ENCODE measurements at regions not wholly inside any gene's neighbourhood (a gene's known extent, or its start where the extent isn't known, plus 50 kb on each side); places are given as distances from the start of the nearest gene placed in this dataset.
A peak's percentile ranks its signal among the peaks of the same experiment; 100 is the strongest.

- no peak for DNase-seq
- TF ChIP-seq CTCF (IDR thresholded peaks at IDR 0.05), result no peak
- Histone ChIP-seq H3K36me3 (no peaks in the 10 kb centered on the region), H3K9me3 (no peaks in the 10 kb centered on the region), H3K4me1 (no peaks in the 10 kb centered on the region), H3K4me3 (no peak overlapping the region), H3K27ac (no peak overlapping the region), H3K27me3 (peaks cover 0 to 57% of the 10 kb centered on the region in 2 donors)
- intact Hi-C loops (cut with DNase I; ENCODE audit: low total_unique reads), result no loop called here
These were observed 161.2 kb upstream of the MYL2 start for GRCh38 chr12:111081600-111081999.

- intact Hi-C loops (cut with DNase I; ENCODE audit: low total_unique reads), result no loop called here
These were observed 158.4 kb upstream of the MYL2 start for GRCh38 chr12:111078731-111079130.

GRCh38 chr12:111076611-111077451 is 156.5 kb upstream of the MYL2 start:
- DNase-seq, result no peak
- intact Hi-C loops (cut with DNase I; ENCODE audit: low total_unique reads), result no loop called here

More at GRCh38 chr12:111078731-111079130, 158.4 kb upstream of the MYL2 start:
- H3K4me3 ChIP-seq, result no peak overlapping the region
- H3K27me3 ChIP-seq, result peaks cover 0 to 66% of the 10 kb centered on the region in 2 donors
- TF ChIP-seq CTCF (IDR thresholded peaks at IDR 0.05), result no peak
- no peaks in the 10 kb centered on the region for H3K9me3 ChIP-seq
- no peak overlapping the region for H3K27ac ChIP-seq
- H3K4me1 ChIP-seq, result no peaks in the 10 kb centered on the region
- no peak for DNase-seq
- H3K36me3 ChIP-seq, result no peaks in the 10 kb centered on the region

GRCh38 chr12:111076199-111076598 is 155.8 kb upstream of the MYL2 start:
- Histone ChIP-seq H3K27ac (no peak overlapping the region), H3K9me3 (peaks cover 0 to 11% (median 6%) of the 10 kb centered on the region in 3 donors)
- intact Hi-C loops (cut with DNase I; ENCODE audit: low total_unique reads), result no loop called here

More at GRCh38 chr12:111076611-111077451, 156.5 kb upstream of the MYL2 start:
- Histone ChIP-seq H3K27ac (no peak overlapping the region), H3K4me3 (no peak overlapping the region), H3K36me3 (no peaks in the 10 kb centered on the region), H3K9me3 (peaks cover 0 to 10% (median 6%) of the 10 kb centered on the region in 3 donors), H3K4me1 (no peaks in the 10 kb centered on the region), H3K27me3 (peaks cover 0 to 61% of the 10 kb centered on the region in 2 donors)
- TF ChIP-seq CTCF (IDR thresholded peaks at IDR 0.05), result no peak

GRCh38 chr12:111074965-111075364 is 154.6 kb upstream of the MYL2 start:
- peaks cover 0 to 11% (median 6%) of the 10 kb centered on the region in 3 donors for H3K9me3 ChIP-seq
- H3K27me3 ChIP-seq, result peaks cover 0 to 51% of the 10 kb centered on the region in 2 donors
- H3K4me3 ChIP-seq, result no peak overlapping the region
- TF ChIP-seq CTCF (IDR thresholded peaks at IDR 0.05), result no peak
- no peaks in the 10 kb centered on the region for H3K4me1 ChIP-seq
- H3K36me3 ChIP-seq, result no peaks in the 10 kb centered on the region
- DNase-seq, result peak in 1 of 2 donors; percentile 46
- H3K27ac ChIP-seq, result no peak overlapping the region
- intact Hi-C loops (cut with DNase I; ENCODE audit: low total_unique reads), result no loop called here

More at GRCh38 chr12:111076199-111076598, 155.8 kb upstream of the MYL2 start:
- DNase-seq, result no peak
- Histone ChIP-seq H3K27me3 (peaks cover 0 to 55% of the 10 kb centered on the region in 2 donors), H3K4me3 (no peak overlapping the region), H3K4me1 (no peaks in the 10 kb centered on the region), H3K36me3 (no peaks in the 10 kb centered on the region)
- no peak for TF ChIP-seq CTCF (IDR thresholded peaks at IDR 0.05)
